H1 (cell line): ENCODE measurements at regions not wholly inside any gene's neighbourhood (a gene's known extent, or its start where the extent isn't known, plus 50 kb on each side); places are given as distances from the start of the nearest gene placed in this dataset.

Experiments
- CTCF ChIA-PET: fragments of 300-600 bp; sonication (Branson Sonifier 250); formaldehyde crosslinking; loops from one replicate; lab custom pipeline; 2021; ENCODE audit not compliant: partially characterized antibody; lab: Charles Lee
- POLR2A ChIA-PET: fragments of 300-600 bp; sonication (Branson Sonifier 250); formaldehyde crosslinking; loops from one replicate; lab custom pipeline; 2021; ENCODE audit warnings: inconsistent platforms; ENCODE audit not compliant: partially characterized antibody; lab: Charles Lee
- DNase-seq, 2 experiments: peaks; one replicate each; pipeline versions ENCODE4 v3.0.0 to v3.0.0-alpha.2; 2010 to 2022; ENCODE audit warnings: low spot score in 2 of 2, low read depth in 1 of 2, mixed read lengths in 1 of 2
- FAIRE-seq: peaks from 2 replicates; lab custom pipeline; 2011; peaks lifted over from hg19 to GRCh38; lab: Jason Lieb, UNC
- H2AFZ ChIP-seq: 2 replicates; pipeline ENCODE4 v1.8.1; 2012; ENCODE audit warnings: low read length, inconsistent platforms
- H2AK5ac ChIP-seq: 2 replicates; pipeline ENCODE4 v1.6.1; 2013; ENCODE audit warnings: low read depth, low read length
- H2BK120ac ChIP-seq: replicated peaks from 2 replicates; pipeline ENCODE3; 2013; ENCODE audit warnings: low read depth, low read length, inconsistent platforms
- H2BK12ac ChIP-seq: 2 replicates; pipeline ENCODE4 v1.6.1; 2013; ENCODE audit warnings: low read depth, low read length
- H2BK15ac ChIP-seq: 2 replicates; pipeline ENCODE4 v1.6.1; 2013; ENCODE audit warnings: low read length
- H2BK20ac ChIP-seq: 2 replicates; pipeline ENCODE4 v1.6.1; 2013; ENCODE audit warnings: low read length
- H2BK5ac ChIP-seq: 2 replicates; pipeline ENCODE4 v1.6.1; 2013; ENCODE audit warnings: low read depth, low read length
- H3K14ac ChIP-seq: 2 replicates; pipeline ENCODE4 v1.6.1; 2013; ENCODE audit warnings: inconsistent platforms; ENCODE audit not compliant: insufficient read length
- H3K18ac ChIP-seq: 2 replicates; pipeline ENCODE4 v1.6.1; 2013; ENCODE audit warnings: low read length; ENCODE audit errors: extremely low read depth
- H3K23ac ChIP-seq: 2 replicates; pipeline ENCODE4 v1.6.1; 2013; ENCODE audit warnings: inconsistent platforms; ENCODE audit not compliant: insufficient read length
- H3K23me2 ChIP-seq: 2 replicates; pipeline ENCODE4 v1.6.1; 2013; ENCODE audit warnings: low read depth, low read length
- H3K27ac ChIP-seq: 2 replicates; pipeline ENCODE4 v1.6.1; 2011; ENCODE audit warnings: low read depth, low read length, inconsistent platforms
- H3K27me3 ChIP-seq, 4 experiments: replicated peaks in 1 of 4; 1 replicate in 1 of 4; 2 replicates in 3 of 4; pipeline versions ENCODE4 v1.6.1 to v1.8.1; 2011 to 2013; ENCODE audit warnings: low read length in 3 of 4, mild to moderate bottlenecking in 3 of 4, inconsistent platforms in 2 of 4, mixed read lengths in 2 of 4, moderate library complexity in 1 of 4; ENCODE audit not compliant: control insufficient read depth in 3 of 4, insufficient read depth in 3 of 4; ENCODE audit errors: extremely low read depth in 1 of 4
- H3K36me3 ChIP-seq, 4 experiments: 2 replicates each; pipeline versions ENCODE4 v1.6.1 to v1.8.1; 2011 to 2013; ENCODE audit warnings: mild to moderate bottlenecking in 4 of 4, low read length in 3 of 4, moderate library complexity in 2 of 4, control low read depth in 1 of 4, inconsistent platforms in 1 of 4; ENCODE audit not compliant: insufficient read depth in 4 of 4, control insufficient read depth in 2 of 4
- H3K4ac ChIP-seq: replicated peaks from 2 replicates; pipeline ENCODE3; 2013; ENCODE audit warnings: low read length, low read depth, mixed read lengths, inconsistent platforms; ENCODE audit not compliant: insufficient read length
- H3K4me1 ChIP-seq, 4 experiments: replicated peaks in 1 of 4; 1 replicate in 1 of 4; 2 replicates in 3 of 4; pipeline versions ENCODE4 v1.6.1 to v1.8.1; 2011 to 2013; ENCODE audit warnings: low read length in 3 of 4, inconsistent platforms in 2 of 4, mixed read lengths in 1 of 4; ENCODE audit not compliant: insufficient read depth in 4 of 4, control insufficient read depth in 3 of 4
- H3K4me2 ChIP-seq, 2 experiments: 2 replicates each; pipeline versions ENCODE4 v1.6.1 to v1.8.1; 2011 to 2013; ENCODE audit warnings: low read depth in 2 of 2, low read length in 2 of 2, control low read depth in 1 of 2, inconsistent platforms in 1 of 2, mild to moderate bottlenecking in 1 of 2; ENCODE audit not compliant: insufficient read depth in 1 of 2
- H3K4me3 ChIP-seq, 4 experiments: fragments of 200-600, 300-600 bp in 1 of 4; sonication (generic), shearing (Covaris generic), sonication (Bioruptor Twin) in 1 of 4; 2 replicates each; pipeline versions ENCODE4 v1.5.1 to v1.8.1; 2011 to 2016; ENCODE audit warnings: low read length in 4 of 4, low read depth in 3 of 4, control low read depth in 2 of 4, inconsistent platforms in 2 of 4, mild to moderate bottlenecking in 2 of 4, mixed read lengths in 1 of 4, moderate library complexity in 1 of 4; ENCODE audit not compliant: insufficient read depth in 2 of 4; ENCODE audit errors: extremely low read depth in 1 of 4
- H3K56ac ChIP-seq: replicated peaks from 2 replicates; pipeline ENCODE3; 2013; ENCODE audit warnings: low read depth, mild to moderate bottlenecking, mixed read lengths, low read length, inconsistent platforms; ENCODE audit not compliant: insufficient read length
- H3K79me1 ChIP-seq: 2 replicates; pipeline ENCODE4 v1.6.1; 2013; ENCODE audit warnings: low read depth, low read length, control low read depth
- H3K79me2 ChIP-seq, 2 experiments: 2 replicates each; pipeline versions ENCODE4 v1.6.1 to v1.8.1; 2012 to 2013; ENCODE audit warnings: low read length in 2 of 2, mild to moderate bottlenecking in 2 of 2, inconsistent platforms in 1 of 2; ENCODE audit not compliant: insufficient read depth in 2 of 2, control insufficient read depth in 1 of 2
- H3K9ac ChIP-seq, 4 experiments: replicated peaks in 1 of 4; 1 replicate in 1 of 4; 2 replicates in 3 of 4; pipeline versions ENCODE4 v1.6.1 to v1.8.1; 2011 to 2013; ENCODE audit warnings: low read depth in 3 of 4, low read length in 3 of 4, control low read depth in 2 of 4, mild to moderate bottlenecking in 2 of 4, moderate library complexity in 2 of 4, inconsistent platforms in 1 of 4; ENCODE audit errors: extremely low read depth in 1 of 4
- H3K9me3 ChIP-seq, 2 experiments: 2 replicates each; pipeline versions ENCODE4 v1.6.1 to v1.8.1; 2012 to 2013; ENCODE audit warnings: mild to moderate bottlenecking in 2 of 2, moderate library complexity in 2 of 2, control low read depth in 1 of 2, inconsistent platforms in 1 of 2, low read depth in 1 of 2, low read length in 1 of 2, mixed read lengths in 1 of 2; ENCODE audit not compliant: insufficient read depth in 2 of 2
- H4K20me1 ChIP-seq, 2 experiments: replicated peaks in 1 of 2; 2 replicates each; pipeline versions ENCODE3 to v1.8.1; 2011 to 2013; ENCODE audit warnings: inconsistent platforms in 2 of 2, low read length in 2 of 2, mild to moderate bottlenecking in 1 of 2; ENCODE audit not compliant: insufficient read depth in 2 of 2, control insufficient read depth in 1 of 2
- H4K5ac ChIP-seq: 2 replicates; pipeline ENCODE4 v1.6.1; 2013; ENCODE audit warnings: low read length, low read depth, mixed read lengths, inconsistent platforms; ENCODE audit not compliant: insufficient read length
- H4K8ac ChIP-seq: 2 replicates; pipeline ENCODE4 v1.8.0; 2013; ENCODE audit warnings: mild to moderate bottlenecking, moderate library complexity, low read length, inconsistent platforms; ENCODE audit not compliant: insufficient read depth; ENCODE audit errors: extremely low read depth
- H4K91ac ChIP-seq: replicated peaks from 2 replicates; pipeline ENCODE3; 2013; ENCODE audit warnings: low read length, mixed read lengths, inconsistent platforms; ENCODE audit not compliant: insufficient read length
- BRCA1 ChIP-seq: IDR thresholded peaks from 2 replicates; pipeline ENCODE4 v1.6.1; 2012; ENCODE audit warnings: low read depth, low read length, improper control_type of control experiment
- CEBPB ChIP-seq: IDR thresholded peaks from 2 replicates; pipeline ENCODE4 v1.6.1; 2012; ENCODE audit warnings: low read depth, low read length
- CREB1 ChIP-seq: IDR thresholded peaks from 2 replicates; pipeline ENCODE4 v1.6.1; 2012; ENCODE audit warnings: inconsistent platforms
- EP300 ChIP-seq, 2 experiments: IDR thresholded peaks; 1 replicate in 1 of 2; 2 replicates in 1 of 2; pipeline ENCODE4 v1.6.1; 2011 to 2012; ENCODE audit warnings: low read depth in 2 of 2, low read length in 2 of 2, mild to moderate bottlenecking in 2 of 2, borderline replicate concordance in 1 of 2, inconsistent platforms in 1 of 2, moderate library complexity in 1 of 2
- FOSL1 ChIP-seq: IDR thresholded peaks from 2 replicates; pipeline ENCODE4 v1.6.1; 2011; ENCODE audit warnings: mild to moderate bottlenecking, low read depth, low read length, moderate library complexity; ENCODE audit not compliant: insufficient read depth
- GTF2F1 ChIP-seq: IDR thresholded peaks from 2 replicates; pipeline ENCODE4 v1.6.1; 2012; ENCODE audit warnings: low read depth, low read length, improper control_type of control experiment, borderline replicate concordance
- HDAC6 ChIP-seq: IDR thresholded peaks from one replicate; pipeline ENCODE4 v1.7.1; 2012; ENCODE audit warnings: low read depth, mild to moderate bottlenecking, inconsistent platforms, low read length, moderate library complexity
- KDM5A ChIP-seq: fragments of 200-600 bp; IDR thresholded peaks from 2 replicates; pipeline ENCODE4 v1.7.1; 2012; ENCODE audit warnings: mild to moderate bottlenecking, low read length, inconsistent platforms, mixed read lengths
- NRF1 ChIP-seq: IDR thresholded peaks from 2 replicates; pipeline ENCODE4 v1.6.1; 2011; ENCODE audit warnings: mild to moderate bottlenecking, low read depth, low read length, improper control_type of control experiment
- POLR2A ChIP-seq, 2 experiments: IDR thresholded peaks; 1 replicate in 1 of 2; 2 replicates in 1 of 2; pipeline ENCODE4 v1.6.1; 2011; ENCODE audit warnings: low read depth in 2 of 2, low read length in 2 of 2, mild to moderate bottlenecking in 2 of 2; ENCODE audit errors: control extremely low read depth in 1 of 2
- POU5F1 ChIP-seq: IDR thresholded peaks from 2 replicates; pipeline ENCODE4 v1.6.1; 2011; ENCODE audit warnings: low read depth, mild to moderate bottlenecking, low read length, moderate library complexity
- RFX5 ChIP-seq: IDR thresholded peaks from 2 replicates; pipeline ENCODE4 v1.6.1; 2011; ENCODE audit warnings: low read depth, low read length, improper control_type of control experiment, borderline replicate concordance
- SAP30 ChIP-seq: fragments of 300-600 bp; sonication (generic); IDR thresholded peaks from 2 replicates; pipeline ENCODE4 v1.7.1; 2012; ENCODE audit warnings: low read length, moderate library complexity, mild to moderate bottlenecking, inconsistent platforms; ENCODE audit not compliant: insufficient read depth, insufficient replicate concordance
- SP4 ChIP-seq: IDR thresholded peaks from 2 replicates; pipeline ENCODE4 v1.6.1; 2012; ENCODE audit warnings: low read length, inconsistent platforms
- SRF ChIP-seq: IDR thresholded peaks from 2 replicates; pipeline ENCODE4 v1.6.1; 2011; ENCODE audit warnings: mild to moderate bottlenecking, low read depth, low read length, moderate library complexity
- SUZ12 ChIP-seq: fragments of 200-600 bp; sonication (generic); IDR thresholded peaks from 2 replicates; pipeline ENCODE4 v1.6.1; 2012; ENCODE audit warnings: mild to moderate bottlenecking, inconsistent platforms, low read length, moderate library complexity, mixed read lengths
- TBP ChIP-seq: IDR thresholded peaks from 2 replicates; pipeline ENCODE4 v1.6.1; 2011; ENCODE audit warnings: low read depth, low read length, improper control_type of control experiment
- WGBS, 2 experiments: shearing (Covaris generic) in 1 of 2; methylation state at CpG; one replicate each; pipeline versions ENCODE4 v1.1.6 to v1.1.7; 2013 to 2015; ENCODE audit warnings: low lambda C conversion rate in 2 of 2, mixed read lengths in 2 of 2, inconsistent platforms in 1 of 2, low coverage in 1 of 2, missing lambda C conversion rate in 1 of 2; ENCODE audit not compliant: insufficient replicate concordance in 2 of 2, insufficient coverage in 1 of 2, insufficient read length in 1 of 2; ENCODE audit errors: extremely low coverage in 1 of 2, missing lambda C conversion rate in 1 of 2; 5-methylcytosine and 5-hydroxymethylcytosine counted together

- no peak overlapping the region for H2BK120ac ChIP-seq
- H3K79me1 ChIP-seq, result no peaks in the 10 kb centered on the region
- no peak for TF ChIP-seq SRF
- no peak for TF ChIP-seq FOSL1
- no peak for TF ChIP-seq CEBPB
- TF ChIP-seq EP300 (IDR thresholded peaks at IDR 0.05; ENCODE audit: borderline replicate concordance in 1 of 2, low read depth in 2 of 2, low read length in 2 of 2), result no peak
- no peak for TF ChIP-seq GTF2F1
- TF ChIP-seq HDAC6, result no peak
- TF ChIP-seq POLR2A (IDR thresholded peaks at IDR 0.05; ENCODE audit: control extremely low read depth in 1 of 2, low read depth in 2 of 2, low read length in 2 of 2), result no peak
- TF ChIP-seq RFX5, result no peak
- TF ChIP-seq KDM5A, result no peak
- TF ChIP-seq SAP30, result no peak
- TF ChIP-seq SP4, result no peak
- no peak for TF ChIP-seq TBP
- TF ChIP-seq POU5F1, result no peak
- no peak for TF ChIP-seq BRCA1
- TF ChIP-seq SUZ12, result no peak
- TF ChIP-seq NRF1, result no peak
- no peak for TF ChIP-seq CREB1
- no peaks in the 10 kb centered on the region for H3K27me3 ChIP-seq
- no peak overlapping the region for H3K4ac ChIP-seq
- H3K4me2 ChIP-seq, result no peak overlapping the region
- H3K4me3 ChIP-seq, result no peak overlapping the region
- H2BK12ac ChIP-seq, result no peak overlapping the region
- 100% methylated on average over 1 of the region's 1 CpG; no CpG with 5 or more reads in 1 of the 2 experiments for WGBS, 2 experiments
- no peak overlapping the region for H3K56ac ChIP-seq
- H3K23me2 ChIP-seq, result no peaks in the 10 kb centered on the region
- no peak overlapping the region for H2BK5ac ChIP-seq
- H3K18ac ChIP-seq, result no peak overlapping the region
- ChIA-PET CTCF (no interaction called here), POLR2A (no interaction called here)
- H4K20me1 ChIP-seq, result no peaks in the 10 kb centered on the region
- no peak overlapping the region for H4K5ac ChIP-seq
- H3K27ac ChIP-seq, result no peak overlapping the region
- H4K91ac ChIP-seq, result no peak overlapping the region
- H3K9ac ChIP-seq, result no peak overlapping the region
- no peak overlapping the region for H2BK20ac ChIP-seq
- FAIRE-seq (no peak), DNase-seq (no peak)
- no peak overlapping the region for H2BK15ac ChIP-seq
- H2AK5ac ChIP-seq, result no peak overlapping the region
- peaks cover 0 to 3% (median 0%) of the 10 kb centered on the region in 4 experiments; a peak in 1 of 7 replicates for H3K4me1 ChIP-seq
- no peak overlapping the region for H2AFZ ChIP-seq
- H3K36me3 ChIP-seq, result no peaks in the 10 kb centered on the region
- no peak overlapping the region for H3K23ac ChIP-seq
- H3K9me3 ChIP-seq, result no peaks in the 10 kb centered on the region
- no peak overlapping the region for H3K14ac ChIP-seq
- no peak overlapping the region for H4K8ac ChIP-seq
- no peaks in the 10 kb centered on the region for H3K79me2 ChIP-seq
Measured at GRCh38 chr10:28155726-28156125, 147.1 kb downstream of the MPP7 start.
